ENCODE measurements at regions not wholly inside any gene's neighbourhood (a gene's known extent, or its start where the extent isn't known, plus 50 kb on each side); places are given as distances from the start of the nearest gene placed in this dataset.

DNA sequence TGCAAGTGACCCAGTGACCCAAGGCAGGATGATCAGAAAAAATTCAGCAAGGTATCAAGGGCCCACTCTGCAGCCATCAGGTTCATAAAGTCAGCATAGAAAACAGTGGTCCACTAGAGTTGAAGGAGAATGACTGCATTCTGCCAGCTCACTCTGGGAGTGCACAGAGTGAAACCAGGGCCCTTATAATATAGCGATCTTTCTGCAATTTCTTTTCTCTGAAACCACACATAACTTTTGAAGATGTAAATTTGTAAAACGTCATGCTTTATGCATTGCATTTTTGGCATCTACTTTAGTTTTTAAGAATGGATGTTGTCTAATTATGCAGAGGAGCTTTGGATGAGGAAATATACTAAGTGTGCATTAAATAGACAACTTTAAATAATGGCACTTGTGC lies 225.0 kb upstream of the SMIM21 start:
- TF ChIP-seq, protein P1, sequence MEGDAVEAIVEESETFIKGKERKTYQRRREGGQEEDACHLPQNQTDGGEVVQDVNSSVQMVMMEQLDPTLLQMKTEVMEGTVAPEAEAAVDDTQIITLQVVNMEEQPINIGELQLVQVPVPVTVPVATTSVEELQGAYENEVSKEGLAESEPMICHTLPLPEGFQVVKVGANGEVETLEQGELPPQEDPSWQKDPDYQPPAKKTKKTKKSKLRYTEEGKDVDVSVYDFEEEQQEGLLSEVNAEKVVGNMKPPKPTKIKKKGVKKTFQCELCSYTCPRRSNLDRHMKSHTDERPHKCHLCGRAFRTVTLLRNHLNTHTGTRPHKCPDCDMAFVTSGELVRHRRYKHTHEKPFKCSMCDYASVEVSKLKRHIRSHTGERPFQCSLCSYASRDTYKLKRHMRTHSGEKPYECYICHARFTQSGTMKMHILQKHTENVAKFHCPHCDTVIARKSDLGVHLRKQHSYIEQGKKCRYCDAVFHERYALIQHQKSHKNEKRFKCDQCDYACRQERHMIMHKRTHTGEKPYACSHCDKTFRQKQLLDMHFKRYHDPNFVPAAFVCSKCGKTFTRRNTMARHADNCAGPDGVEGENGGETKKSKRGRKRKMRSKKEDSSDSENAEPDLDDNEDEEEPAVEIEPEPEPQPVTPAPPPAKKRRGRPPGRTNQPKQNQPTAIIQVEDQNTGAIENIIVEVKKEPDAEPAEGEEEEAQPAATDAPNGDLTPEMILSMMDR (IDR thresholded peaks at IDR 0.05; ENCODE audit: insufficient read depth, low read depth, low read length) = no peak
- no peak for TF ChIP-seq EZH2 (IDR thresholded peaks at IDR 0.05; ENCODE audit: insufficient read depth, low read length)

Data from astrocyte (in vitro differentiated cells and primary cell).